ENCODE measurements at regions not wholly inside any gene's neighbourhood (a gene's known extent, or its start where the extent isn't known, plus 50 kb on each side); places are given as distances from the start of the nearest gene placed in this dataset.
"Not testable (repeated sequence)": the region's sequence is repeated elsewhere in the genome, so short reads cannot be mapped to it uniquely, and the experiment has no call there.

GRCh38 chr7:108642126-108642525 is 72.5 kb downstream of the DNAJB9 start:
- no peak overlapping the region for H3K4me3 ChIP-seq (ENCODE audit: low read depth, low read length)
- DNase-seq (ENCODE audit: low read depth) = no peak
- no peak for TF ChIP-seq CTCF (conservative IDR thresholded peaks at IDR 0.05; ENCODE audit: low read depth, low read length)

GRCh38 chr7:108643136-108643535 is 73.5 kb downstream of the DNAJB9 start:
- H3K4me3 ChIP-seq (ENCODE audit: low read depth, low read length) = no peak overlapping the region
- no peak for DNase-seq (ENCODE audit: low read depth)
- no peak for TF ChIP-seq CTCF (conservative IDR thresholded peaks at IDR 0.05; ENCODE audit: low read depth, low read length)

- DNase-seq (ENCODE audit: low read depth) = no peak
- H3K4me3 ChIP-seq (ENCODE audit: low read depth, low read length) = no peak overlapping the region
These were observed 79.3 kb downstream of the DNAJB9 start for GRCh38 chr7:108648989-108649388.

GRCh38 chr7:108650467-108650866 is 80.8 kb downstream of the DNAJB9 start:
- TF ChIP-seq CTCF (conservative IDR thresholded peaks at IDR 0.05; ENCODE audit: low read depth, low read length) = no peak
- DNase-seq (ENCODE audit: low read depth) = peak; percentile 81
- no peak overlapping the region for H3K4me3 ChIP-seq (ENCODE audit: low read depth, low read length)

More at GRCh38 chr7:108648989-108649388, 79.3 kb downstream of the DNAJB9 start:
- no peak for TF ChIP-seq CTCF (conservative IDR thresholded peaks at IDR 0.05; ENCODE audit: low read depth, low read length)

GRCh38 chr7:108652886-108653285 is 83.2 kb downstream of the DNAJB9 start:
- DNase-seq (ENCODE audit: low read depth) = no peak
- no peak overlapping the region for H3K4me3 ChIP-seq (ENCODE audit: low read depth, low read length)
- no peak for TF ChIP-seq CTCF (conservative IDR thresholded peaks at IDR 0.05; ENCODE audit: low read depth, low read length)

- H3K4me3 ChIP-seq (ENCODE audit: low read depth, low read length) = no peak overlapping the region
- peak; percentile 40 for DNase-seq (ENCODE audit: low read depth)
- TF ChIP-seq CTCF (conservative IDR thresholded peaks at IDR 0.05; ENCODE audit: low read depth, low read length) = no peak
These were observed 83.9 kb downstream of the DNAJB9 start for GRCh38 chr7:108653526-108653925.

GRCh38 chr7:108657140-108657726 is 87.6 kb downstream of the DNAJB9 start:
- DNase-seq (ENCODE audit: low read depth); H3K4me3 ChIP-seq (ENCODE audit: low read depth, low read length): not testable (repeated sequence)
